SK-N-SH treated with all-trans-retinoic acid at 6 μM for 48 hours (cell line): ENCODE measurements at regions not wholly inside any gene's neighbourhood (a gene's known extent, or its start where the extent isn't known, plus 50 kb on each side); places are given as distances from the start of the nearest gene placed in this dataset.

Experiments used
- ATAC-seq: fragments of 200-7000 bp; cut with Tn5 transposase; 3 replicates; pipeline ENCODE4 v1.9.1; 2020; ENCODE audit warnings: mild to moderate bottlenecking, moderate library complexity
- ARNTL ChIP-seq: fragments of 450-650 bp; formaldehyde crosslinking; IDR thresholded peaks from 2 replicates; pipeline ENCODE4 v1.5.0; 2020; ENCODE audit warnings: low read depth, mild to moderate bottlenecking, moderate library complexity, borderline replicate concordance
- BACH2 ChIP-seq: fragments of 250-450 bp; sonication (Bioruptor Pico); IDR thresholded peaks from 2 replicates; pipeline ENCODE4 v1.9.0; 2021; ENCODE audit warnings: mild to moderate bottlenecking, borderline replicate concordance
- CSDC2 ChIP-seq: fragments of 250-450 bp; sonication (Bioruptor Pico); IDR thresholded peaks from 2 replicates; pipeline ENCODE4 v1.5.0; 2020; ENCODE audit warnings: mild to moderate bottlenecking, moderate library complexity
- ISL1 ChIP-seq: fragments of 250-450 bp; sonication (Bioruptor Pico); IDR thresholded peaks from 2 replicates; pipeline ENCODE4 v2.1.2; 2022; ENCODE audit warnings: mild to moderate bottlenecking, moderate library complexity
- OSR1 ChIP-seq: fragments of 250-450 bp; sonication (Bioruptor Pico); IDR thresholded peaks from 2 replicates; pipeline ENCODE4 v1.8.0; 2022; ENCODE audit warnings: moderate library complexity, mild to moderate bottlenecking, inconsistent platforms
- PPARA ChIP-seq: fragments of 250-450 bp; sonication (Bioruptor Pico); IDR thresholded peaks from 2 replicates; pipeline ENCODE4 v1.5.0; 2020; ENCODE audit warnings: mild to moderate bottlenecking, borderline replicate concordance
- RARB ChIP-seq: fragments of 250-450 bp; sonication (Bioruptor Pico); IDR thresholded peaks from 2 replicates; pipeline ENCODE4 v1.8.0; 2021; ENCODE audit warnings: mild to moderate bottlenecking, moderate library complexity
- SNAI2 ChIP-seq: fragments of 250-450 bp; sonication (Bioruptor Pico); IDR thresholded peaks from 2 replicates; pipeline ENCODE4 v1.5.0; 2020; ENCODE audit warnings: mild to moderate bottlenecking, moderate library complexity
- TCF4 ChIP-seq: fragments of 250-450 bp; sonication (Bioruptor Pico); IDR thresholded peaks from 2 replicates; pipeline ENCODE4 v1.8.0; 2021; ENCODE audit warnings: mild to moderate bottlenecking, moderate library complexity, borderline replicate concordance
- TOX ChIP-seq: fragments of 250-450 bp; sonication (Bioruptor Pico); IDR thresholded peaks from 2 replicates; pipeline ENCODE4 v1.8.0; 2021; ENCODE audit warnings: mild to moderate bottlenecking, moderate library complexity, borderline replicate concordance
- ZC3H10 ChIP-seq: fragments of 250-450 bp; sonication (Bioruptor Pico); IDR thresholded peaks from 2 replicates; pipeline ENCODE4 v1.5.1; 2021; ENCODE audit warnings: mild to moderate bottlenecking, moderate library complexity
- ZFP3 ChIP-seq: fragments of 250-450 bp; sonication (Bioruptor Pico); IDR thresholded peaks from 2 replicates; pipeline ENCODE4 v1.5.0; 2020; ENCODE audit warnings: mild to moderate bottlenecking, moderate library complexity
- ZFP30 ChIP-seq: fragments of 450-650 bp; formaldehyde crosslinking; IDR thresholded peaks from 2 replicates; pipeline ENCODE4 v1.5.0; 2022; ENCODE audit warnings: mild to moderate bottlenecking, moderate library complexity
- ZNF565 ChIP-seq: fragments of 450-650 bp; formaldehyde crosslinking; conservative IDR thresholded peaks from 2 replicates; pipeline ENCODE4 v1.5.0; 2020; ENCODE audit warnings: low read depth, mild to moderate bottlenecking, moderate library complexity
- ZNF70 ChIP-seq: fragments of 450-650 bp; formaldehyde crosslinking; IDR thresholded peaks from 2 replicates; pipeline ENCODE4 v1.5.0; 2020; ENCODE audit warnings: mild to moderate bottlenecking, moderate library complexity
- ZNF8 ChIP-seq: fragments of 450-650 bp; formaldehyde crosslinking; IDR thresholded peaks from 2 replicates; pipeline ENCODE4 v1.5.0; 2020; ENCODE audit warnings: mild to moderate bottlenecking, moderate library complexity
- TF ChIP-seq, protein P1 (sequence below): fragments of 250-450 bp; sonication (Bioruptor Pico); IDR thresholded peaks from 2 replicates; pipeline ENCODE4 v1.5.0; 2020; ENCODE audit warnings: mild to moderate bottlenecking, moderate library complexity
- TF ChIP-seq, protein P2 (sequence below): fragments of 250-450 bp; sonication (Bioruptor Pico); IDR thresholded peaks from 2 replicates; pipeline ENCODE4 v1.5.1; 2021; ENCODE audit warnings: mild to moderate bottlenecking, moderate library complexity
- TF ChIP-seq, protein P3 (sequence below): fragments of 250-450 bp; sonication (Bioruptor Pico); IDR thresholded peaks from 2 replicates; pipeline ENCODE4 v1.5.1; 2020; ENCODE audit warnings: low read depth, mild to moderate bottlenecking, moderate library complexity
- TF ChIP-seq, protein P4 (sequence below): fragments of 250-450 bp; sonication (Bioruptor Pico); IDR thresholded peaks from 2 replicates; pipeline ENCODE4 v1.8.0; 2021; ENCODE audit warnings: low read depth, mild to moderate bottlenecking, moderate library complexity, borderline replicate concordance

DNA sequence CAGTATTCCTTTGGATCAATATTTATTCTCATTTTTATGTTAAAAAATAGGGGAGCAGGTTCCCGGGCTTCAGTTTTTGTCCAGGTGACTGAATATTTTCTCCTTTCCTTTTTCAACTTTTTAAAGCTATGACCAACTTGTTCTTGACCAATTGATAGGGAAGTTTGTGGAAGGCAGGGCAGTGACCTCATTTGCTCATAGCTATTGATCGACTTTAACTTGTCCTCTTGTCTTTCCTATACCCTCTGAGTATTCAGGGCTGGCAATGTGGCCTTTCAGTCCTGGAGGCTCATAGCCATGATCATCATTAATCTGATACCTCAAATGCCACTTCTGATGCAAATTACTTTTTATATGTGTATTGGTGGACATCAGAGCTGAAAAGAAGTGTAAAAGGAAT is 448.8 kb downstream of the KIF16B start (continued):
- TF ChIP-seq, protein P1, sequence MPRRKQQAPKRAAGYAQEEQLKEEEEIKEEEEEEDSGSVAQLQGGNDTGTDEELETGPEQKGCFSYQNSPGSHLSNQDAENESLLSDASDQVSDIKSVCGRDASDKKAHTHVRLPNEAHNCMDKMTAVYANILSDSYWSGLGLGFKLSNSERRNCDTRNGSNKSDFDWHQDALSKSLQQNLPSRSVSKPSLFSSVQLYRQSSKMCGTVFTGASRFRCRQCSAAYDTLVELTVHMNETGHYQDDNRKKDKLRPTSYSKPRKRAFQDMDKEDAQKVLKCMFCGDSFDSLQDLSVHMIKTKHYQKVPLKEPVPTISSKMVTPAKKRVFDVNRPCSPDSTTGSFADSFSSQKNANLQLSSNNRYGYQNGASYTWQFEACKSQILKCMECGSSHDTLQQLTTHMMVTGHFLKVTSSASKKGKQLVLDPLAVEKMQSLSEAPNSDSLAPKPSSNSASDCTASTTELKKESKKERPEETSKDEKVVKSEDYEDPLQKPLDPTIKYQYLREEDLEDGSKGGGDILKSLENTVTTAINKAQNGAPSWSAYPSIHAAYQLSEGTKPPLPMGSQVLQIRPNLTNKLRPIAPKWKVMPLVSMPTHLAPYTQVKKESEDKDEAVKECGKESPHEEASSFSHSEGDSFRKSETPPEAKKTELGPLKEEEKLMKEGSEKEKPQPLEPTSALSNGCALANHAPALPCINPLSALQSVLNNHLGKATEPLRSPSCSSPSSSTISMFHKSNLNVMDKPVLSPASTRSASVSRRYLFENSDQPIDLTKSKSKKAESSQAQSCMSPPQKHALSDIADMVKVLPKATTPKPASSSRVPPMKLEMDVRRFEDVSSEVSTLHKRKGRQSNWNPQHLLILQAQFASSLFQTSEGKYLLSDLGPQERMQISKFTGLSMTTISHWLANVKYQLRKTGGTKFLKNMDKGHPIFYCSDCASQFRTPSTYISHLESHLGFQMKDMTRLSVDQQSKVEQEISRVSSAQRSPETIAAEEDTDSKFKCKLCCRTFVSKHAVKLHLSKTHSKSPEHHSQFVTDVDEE (CRISPR knock-in tag): no peak
- TF ChIP-seq ZFP30 (CRISPR knock-in tag) (no peak), ZNF70 (no peak), BACH2 (CRISPR knock-in tag) (no peak), TOX (CRISPR knock-in tag) (no peak), ZNF8 (no peak)

DNA sequence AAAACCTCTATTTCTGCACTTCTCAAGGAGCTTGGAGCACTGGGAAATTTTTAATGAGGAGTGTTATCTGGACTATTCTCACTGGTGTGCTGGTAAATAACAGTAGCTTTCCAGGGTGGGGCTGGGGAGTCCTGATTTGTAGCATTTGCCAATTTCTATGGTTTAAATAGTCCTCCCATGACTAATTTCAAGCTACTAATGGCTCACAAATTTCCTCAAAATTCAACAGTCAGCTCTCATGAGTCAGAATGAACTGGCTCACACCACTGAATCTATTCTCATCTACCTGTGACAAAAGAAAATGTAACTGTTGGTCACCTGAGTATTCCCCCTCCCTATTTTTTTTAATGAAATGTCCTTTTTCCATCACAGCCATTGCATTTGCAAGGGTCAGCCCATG is 449.6 kb downstream of the KIF16B start:
- no peak for ATAC-seq
- TF ChIP-seq ARNTL (CRISPR knock-in tag) (no peak), ZC3H10 (no peak), ISL1 (CRISPR knock-in tag) (no peak), CSDC2 (CRISPR knock-in tag) (no peak), SNAI2 (CRISPR knock-in tag) (no peak), RARB (CRISPR knock-in tag) (no peak), BACH2 (CRISPR knock-in tag) (no peak), PPARA (CRISPR knock-in tag) (no peak), ZFP3 (CRISPR knock-in tag) (no peak), TCF4 (CRISPR knock-in tag) (no peak), ZNF8 (no peak), ZNF70 (no peak), ZNF565 (CRISPR knock-in tag) (no peak), OSR1 (no peak)
- TF ChIP-seq, protein P2, sequence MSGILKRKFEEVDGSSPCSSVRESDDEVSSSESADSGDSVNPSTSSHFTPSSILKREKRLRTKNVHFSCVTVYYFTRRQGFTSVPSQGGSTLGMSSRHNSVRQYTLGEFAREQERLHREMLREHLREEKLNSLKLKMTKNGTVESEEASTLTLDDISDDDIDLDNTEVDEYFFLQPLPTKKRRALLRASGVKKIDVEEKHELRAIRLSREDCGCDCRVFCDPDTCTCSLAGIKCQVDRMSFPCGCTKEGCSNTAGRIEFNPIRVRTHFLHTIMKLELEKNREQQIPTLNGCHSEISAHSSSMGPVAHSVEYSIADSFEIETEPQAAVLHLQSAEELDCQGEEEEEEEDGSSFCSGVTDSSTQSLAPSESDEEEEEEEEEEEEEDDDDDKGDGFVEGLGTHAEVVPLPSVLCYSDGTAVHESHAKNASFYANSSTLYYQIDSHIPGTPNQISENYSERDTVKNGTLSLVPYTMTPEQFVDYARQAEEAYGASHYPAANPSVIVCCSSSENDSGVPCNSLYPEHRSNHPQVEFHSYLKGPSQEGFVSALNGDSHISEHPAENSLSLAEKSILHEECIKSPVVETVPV (CRISPR knock-in tag): no peak
- TF ChIP-seq, protein P3, sequence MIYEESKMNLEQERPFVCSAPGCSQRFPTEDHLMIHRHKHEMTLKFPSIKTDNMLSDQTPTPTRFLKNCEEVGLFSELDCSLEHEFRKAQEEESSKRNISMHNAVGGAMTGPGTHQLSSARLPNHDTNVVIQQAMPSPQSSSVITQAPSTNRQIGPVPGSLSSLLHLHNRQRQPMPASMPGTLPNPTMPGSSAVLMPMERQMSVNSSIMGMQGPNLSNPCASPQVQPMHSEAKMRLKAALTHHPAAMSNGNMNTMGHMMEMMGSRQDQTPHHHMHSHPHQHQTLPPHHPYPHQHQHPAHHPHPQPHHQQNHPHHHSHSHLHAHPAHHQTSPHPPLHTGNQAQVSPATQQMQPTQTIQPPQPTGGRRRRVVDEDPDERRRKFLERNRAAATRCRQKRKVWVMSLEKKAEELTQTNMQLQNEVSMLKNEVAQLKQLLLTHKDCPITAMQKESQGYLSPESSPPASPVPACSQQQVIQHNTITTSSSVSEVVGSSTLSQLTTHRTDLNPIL (CRISPR knock-in tag): no peak
- TF ChIP-seq, protein P1 (CRISPR knock-in tag): no peak
- TF ChIP-seq, protein P4, sequence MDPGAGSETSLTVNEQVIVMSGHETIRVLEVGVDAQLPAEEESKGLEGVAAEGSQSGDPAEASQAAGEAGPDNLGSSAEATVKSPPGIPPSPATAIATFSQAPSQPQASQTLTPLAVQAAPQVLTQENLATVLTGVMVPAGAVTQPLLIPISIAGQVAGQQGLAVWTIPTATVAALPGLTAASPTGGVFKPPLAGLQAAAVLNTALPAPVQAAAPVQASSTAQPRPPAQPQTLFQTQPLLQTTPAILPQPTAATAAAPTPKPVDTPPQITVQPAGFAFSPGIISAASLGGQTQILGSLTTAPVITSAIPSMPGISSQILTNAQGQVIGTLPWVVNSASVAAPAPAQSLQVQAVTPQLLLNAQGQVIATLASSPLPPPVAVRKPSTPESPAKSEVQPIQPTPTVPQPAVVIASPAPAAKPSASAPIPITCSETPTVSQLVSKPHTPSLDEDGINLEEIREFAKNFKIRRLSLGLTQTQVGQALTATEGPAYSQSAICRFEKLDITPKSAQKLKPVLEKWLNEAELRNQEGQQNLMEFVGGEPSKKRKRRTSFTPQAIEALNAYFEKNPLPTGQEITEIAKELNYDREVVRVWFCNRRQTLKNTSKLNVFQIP (CRISPR knock-in tag): no peak

DNA sequence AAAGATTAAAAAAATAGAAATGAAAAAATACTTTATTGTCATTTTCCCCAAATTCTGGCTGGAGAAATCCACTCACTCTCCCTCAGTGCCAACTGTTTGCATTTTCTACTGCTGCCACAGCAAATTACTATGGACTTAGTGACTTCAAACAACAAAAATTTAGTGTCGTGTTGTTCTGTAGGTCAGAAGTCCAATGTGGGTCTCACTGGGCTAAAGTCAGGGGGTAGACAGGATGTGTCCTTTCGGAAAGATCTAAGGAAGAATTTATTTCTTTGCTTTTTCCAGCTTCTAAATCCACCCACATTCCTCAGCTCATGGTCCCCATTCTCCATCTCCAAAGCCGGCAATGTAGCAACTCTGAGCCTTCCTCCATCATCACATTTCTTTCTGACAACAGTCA is 453.3 kb downstream of the KIF16B start:
- TF ChIP-seq, protein P2 (CRISPR knock-in tag): no peak
- ATAC-seq: no peak
